Stimulated activated CD8-positive, alpha-beta memory T cell treated with anti-CD3 and anti-CD28 coated beads, Interleukin-4, amount 100 ng/mL, for 48 hours (primary cell): ENCODE measurements at regions not wholly inside any gene's neighbourhood (a gene's known extent, or its start where the extent isn't known, plus 50 kb on each side); places are given as distances from the start of the nearest gene placed in this dataset.
"Not testable (repeated sequence)": the region's sequence is repeated elsewhere in the genome, so short reads cannot be mapped to it uniquely, and the experiment has no call there.

Source experiments
- DNase-seq: peaks from one replicate; pipeline ENCODE4 v3.0.0-alpha.2; 2020

GRCh38 chr7:13631207-13632049, 358.0 kb downstream of the ETV1 start:
- not testable (repeated sequence) for DNase-seq

DNA sequence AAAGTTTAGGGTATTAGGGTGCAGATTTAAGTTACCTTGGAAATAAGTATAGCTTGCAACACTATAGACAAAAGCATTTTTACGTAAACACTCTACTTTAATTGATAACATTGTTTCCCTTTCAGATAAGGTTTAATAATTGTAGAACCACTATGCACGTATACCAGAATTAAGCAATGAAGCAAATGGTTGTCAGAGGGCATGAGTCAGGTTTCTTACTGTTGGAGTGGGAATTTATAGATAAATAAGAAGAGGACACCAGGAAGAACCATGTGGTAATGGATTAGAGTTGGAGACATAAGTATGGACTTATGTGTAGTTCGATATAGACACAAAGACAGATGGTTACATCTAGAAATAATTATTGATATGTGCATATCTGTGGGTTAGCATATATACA, 355.6 kb downstream of the ETV1 start:
- no peak for DNase-seq

DNA sequence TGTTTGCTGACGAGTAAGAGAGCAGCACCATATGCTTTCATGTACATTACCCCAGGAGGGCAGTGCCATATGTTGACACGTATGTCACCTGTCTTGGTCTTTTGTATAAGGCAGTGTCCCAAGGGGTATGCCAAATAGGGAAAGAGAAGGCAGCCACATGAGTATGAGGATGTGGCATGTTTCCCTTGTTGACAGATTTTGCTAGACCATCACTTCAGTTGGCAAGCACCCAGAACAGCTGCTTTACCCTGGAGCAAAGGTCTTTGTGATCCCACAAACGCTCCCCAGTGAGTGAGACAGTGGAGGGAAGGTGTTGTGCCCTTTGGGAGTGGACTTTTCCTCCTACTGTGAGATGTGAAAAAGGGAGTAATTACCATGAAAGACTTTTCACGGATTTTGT, 350.1 kb downstream of the ETV1 start:
- no peak for DNase-seq

- no peak for DNase-seq
These were observed 347.8 kb downstream of the ETV1 start for GRCh38 chr7:13641714-13642113.

- DNase-seq: no peak
These were observed 338.3 kb downstream of the ETV1 start for GRCh38 chr7:13651167-13651566.

DNA sequence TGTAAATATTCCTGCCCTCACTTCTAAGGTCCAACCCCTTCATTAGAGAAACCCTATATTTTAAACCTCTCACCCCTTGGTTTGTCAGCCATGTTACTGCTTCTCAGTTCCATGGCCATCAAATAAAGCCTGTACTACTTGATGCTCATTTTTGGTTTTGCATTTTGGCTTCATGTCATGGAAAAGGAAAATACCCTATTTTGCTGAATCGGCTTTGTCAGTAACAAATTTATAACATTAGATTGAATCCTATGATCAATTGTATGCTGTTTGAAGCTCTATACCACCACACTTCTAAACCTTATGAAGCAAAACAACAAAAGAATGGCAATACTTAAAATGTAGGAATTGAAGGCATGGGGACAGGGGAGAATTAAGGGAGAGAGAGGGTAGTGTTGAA, 333.1 kb downstream of the ETV1 start:
- no peak for DNase-seq

DNA sequence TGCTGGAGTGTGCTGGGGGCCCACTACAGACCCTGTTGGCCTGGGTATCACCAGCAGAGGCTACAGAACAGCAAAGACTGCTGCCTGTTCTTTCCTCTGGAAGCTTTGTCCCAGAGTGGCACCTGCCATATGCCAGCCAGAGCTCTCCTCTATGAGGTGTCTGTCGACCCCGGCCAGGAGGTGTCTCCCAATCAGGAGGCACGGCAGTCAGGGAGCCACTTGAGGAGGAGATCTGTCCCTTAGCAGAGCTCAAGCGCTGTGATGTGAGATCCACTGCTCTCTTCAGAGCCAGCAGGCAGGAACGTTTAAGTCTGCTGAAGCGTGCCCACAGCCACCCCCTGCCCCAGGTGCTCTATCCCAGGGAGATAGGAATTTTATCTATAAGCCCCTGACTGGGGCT, 316.2 kb downstream of the ETV1 start:
- no peak for DNase-seq

DNA sequence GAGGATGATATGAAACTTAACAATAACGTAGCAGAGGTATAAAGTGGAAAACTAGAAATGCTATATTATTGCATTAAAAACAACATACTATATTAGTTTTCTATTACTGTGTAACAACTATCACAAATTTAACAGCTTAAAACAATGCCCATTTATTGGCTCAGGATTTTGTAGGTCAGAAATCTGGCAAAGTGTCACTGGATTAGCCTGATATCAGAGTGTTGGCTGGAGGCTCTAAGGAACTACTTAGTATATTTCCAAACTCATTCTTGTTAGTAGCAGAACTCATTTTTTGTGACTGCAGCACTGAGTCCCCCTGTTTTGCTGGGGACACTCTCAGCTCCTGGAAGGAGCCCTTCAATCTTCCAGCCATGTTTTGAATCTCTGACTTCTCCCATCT, 306.8 kb downstream of the ETV1 start:
- no peak for DNase-seq

- DNase-seq: no peak
These were observed 302.0 kb downstream of the ETV1 start for GRCh38 chr7:13687500-13687899.

DNA sequence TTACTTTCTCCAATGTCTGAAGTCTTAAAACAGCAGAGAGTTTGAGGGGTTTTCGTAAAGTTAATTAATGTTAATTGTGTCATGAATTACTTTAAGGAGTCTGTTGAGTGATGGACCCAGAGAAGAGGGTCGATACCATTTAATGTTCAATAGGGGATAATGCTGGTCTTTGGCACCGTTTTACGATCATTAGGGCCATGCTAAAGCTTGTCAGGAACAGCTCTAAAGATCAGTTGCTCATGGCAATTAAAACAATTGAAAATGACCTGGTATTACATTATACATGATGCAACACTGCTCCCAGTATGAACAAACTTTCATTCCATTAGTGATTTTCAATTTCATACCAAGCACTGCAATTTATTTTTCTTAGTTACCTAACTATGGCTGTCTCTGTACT, 296.9 kb downstream of the ETV1 start:
- no peak for DNase-seq

DNA sequence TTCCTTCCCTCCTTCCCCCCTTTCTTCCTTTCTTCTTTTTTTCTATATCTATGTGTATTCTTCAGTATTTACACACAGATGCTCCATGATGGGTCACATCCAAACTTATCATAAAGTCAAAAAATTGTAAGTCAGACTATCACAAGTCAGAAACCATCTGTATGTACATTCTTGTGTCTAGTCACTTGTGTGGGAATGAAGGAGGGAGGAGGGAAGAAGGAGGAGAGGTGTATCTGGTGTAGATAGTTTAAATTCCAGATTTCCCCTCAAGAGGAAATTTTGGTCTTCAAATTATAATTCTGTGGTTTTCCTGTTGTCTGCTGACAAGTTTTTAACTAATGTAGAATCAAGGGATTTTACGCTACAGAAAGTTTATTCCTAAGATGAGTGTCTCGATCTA, 287.2 kb downstream of the ETV1 start:
- DNase-seq: no peak

- DNase-seq: no peak
These were observed 280.8 kb downstream of the ETV1 start for GRCh38 chr7:13708670-13709069.

DNA sequence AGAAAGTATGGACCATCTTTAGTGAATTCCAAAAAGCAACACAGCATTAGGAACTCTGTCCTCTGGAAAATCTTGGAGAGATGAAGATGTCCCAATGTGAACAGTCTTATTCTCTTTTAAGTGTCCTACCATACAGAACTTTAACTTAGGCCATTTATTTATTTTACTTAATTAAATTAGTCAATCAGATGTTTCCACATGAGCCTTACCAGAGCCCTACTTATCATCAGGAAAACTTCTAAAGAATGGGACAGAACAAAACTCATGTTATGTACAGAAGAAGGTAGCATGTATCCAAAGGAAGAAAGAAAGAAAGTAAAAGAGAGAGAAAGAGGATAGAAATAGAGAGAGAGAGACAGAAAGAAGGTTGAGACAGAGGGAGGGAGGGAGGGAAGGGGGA, 276.4 kb downstream of the ETV1 start:
- DNase-seq: no peak

GRCh38 chr7:13715534-13715933, 273.9 kb downstream of the ETV1 start:
- DNase-seq: no peak

- DNase-seq: no peak
These were observed 272.4 kb downstream of the ETV1 start for GRCh38 chr7:13717031-13717430.

- no peak for DNase-seq
These were observed 265.1 kb downstream of the ETV1 start for GRCh38 chr7:13724191-13724976.

DNA sequence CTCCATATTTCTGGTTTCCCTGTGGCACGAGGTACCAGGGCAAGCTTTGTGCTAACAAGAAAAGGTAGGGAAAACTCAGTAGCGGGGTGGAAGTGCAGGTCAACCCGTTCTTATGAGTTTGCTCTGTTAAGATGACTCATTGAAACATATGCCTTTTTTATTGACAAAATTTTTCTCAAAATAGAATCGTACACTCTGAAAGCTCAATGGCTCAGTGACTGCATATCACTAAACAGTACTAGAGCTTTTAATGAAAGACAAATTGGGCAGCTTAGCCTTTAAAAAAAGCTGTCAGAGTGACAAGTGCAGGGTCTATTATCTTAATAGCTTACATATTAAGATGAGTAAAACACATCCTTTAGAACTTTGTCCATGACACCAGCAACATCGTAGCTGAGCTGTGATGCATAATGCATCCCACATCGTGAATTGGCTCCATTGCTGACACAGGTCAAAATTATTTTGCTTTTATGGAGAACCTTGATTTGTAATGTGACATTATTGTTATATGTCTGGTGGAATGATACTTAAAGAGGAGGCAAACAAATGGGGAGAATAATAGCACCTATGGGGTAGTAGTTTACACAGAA, 264.4 kb downstream of the ETV1 start:
- no peak for DNase-seq

DNA sequence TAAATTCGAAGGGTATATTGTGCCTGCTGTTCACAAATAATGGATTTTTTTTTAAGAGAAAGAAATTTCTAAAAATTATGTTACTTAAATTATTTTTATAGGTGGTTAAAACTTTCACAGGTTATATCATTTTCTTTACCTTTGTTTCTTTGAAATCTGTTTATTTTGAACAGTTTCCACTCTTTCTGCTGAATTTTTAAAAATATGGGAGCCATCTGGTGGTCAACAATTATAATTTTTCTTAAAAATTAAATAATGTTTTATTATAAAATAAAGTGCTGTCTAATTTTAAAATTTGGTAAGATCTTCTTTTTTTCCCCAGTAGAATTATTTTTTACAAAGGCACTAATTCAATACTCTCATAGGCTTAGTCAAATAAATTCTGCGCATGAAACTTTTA, 263.9 kb downstream of the ETV1 start:
- DNase-seq: no peak

DNA sequence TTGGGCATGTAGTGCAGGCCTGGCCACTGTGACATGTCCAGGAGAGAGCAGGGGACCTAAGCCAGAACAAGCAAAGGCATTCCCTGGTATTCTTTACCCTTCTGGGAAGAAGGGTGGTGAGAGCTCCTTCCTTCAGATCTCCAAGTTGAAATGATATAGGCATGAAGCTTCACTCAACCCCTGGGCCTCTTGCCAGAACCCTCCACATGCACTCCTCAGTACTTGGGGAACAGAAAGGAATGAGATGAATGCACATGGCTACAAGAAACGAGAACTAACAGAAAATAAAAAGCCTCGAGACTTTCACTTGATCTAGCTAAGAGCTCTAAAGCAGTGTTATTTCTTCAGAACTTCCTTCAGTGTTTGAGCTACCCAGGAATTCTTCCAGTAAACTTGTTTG, 262.2 kb downstream of the ETV1 start:
- no peak for DNase-seq

GRCh38 chr7:13727751-13728150, 261.7 kb downstream of the ETV1 start:
- DNase-seq: no peak

GRCh38 chr7:13728430-13728829, 261.0 kb downstream of the ETV1 start:
- DNase-seq: not testable (repeated sequence)

DNA sequence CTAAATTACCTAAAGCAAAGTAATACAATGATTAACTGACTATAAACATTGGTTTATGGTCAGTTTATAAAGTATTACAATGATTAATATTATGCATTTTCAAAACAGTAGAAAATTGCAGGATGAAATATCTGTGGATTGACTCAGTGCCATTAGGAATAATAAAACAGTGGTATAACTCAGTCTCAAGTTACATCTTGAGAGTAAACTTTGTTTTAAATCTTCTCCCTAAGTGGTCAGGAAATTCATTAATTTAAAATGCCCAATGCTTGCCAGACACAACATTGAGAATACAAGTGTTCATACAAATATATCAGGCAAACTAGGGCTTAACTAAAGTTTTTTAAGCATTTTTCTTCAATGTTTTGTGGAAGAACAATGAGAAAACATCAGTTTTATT, 257.8 kb downstream of the ETV1 start:
- no peak for DNase-seq

DNA sequence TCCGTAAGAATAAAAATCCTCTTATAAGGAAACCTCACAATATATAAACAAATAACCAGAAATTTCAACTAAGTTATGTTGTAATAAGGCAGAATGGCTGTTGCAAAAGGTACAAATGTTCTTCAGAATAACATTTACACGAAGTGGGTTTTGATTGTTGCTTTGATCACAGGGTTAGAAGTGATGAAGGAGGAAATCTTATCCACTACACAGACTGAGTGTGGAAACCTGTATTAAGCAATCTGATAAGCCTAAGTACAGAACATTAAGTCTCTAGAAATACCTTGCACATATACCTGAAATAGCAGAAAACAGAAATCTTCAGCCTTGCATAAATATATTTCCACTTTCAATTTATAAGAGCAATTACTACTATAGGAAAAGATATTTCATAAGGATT, 251.9 kb downstream of the ETV1 start:
- no peak for DNase-seq

DNA sequence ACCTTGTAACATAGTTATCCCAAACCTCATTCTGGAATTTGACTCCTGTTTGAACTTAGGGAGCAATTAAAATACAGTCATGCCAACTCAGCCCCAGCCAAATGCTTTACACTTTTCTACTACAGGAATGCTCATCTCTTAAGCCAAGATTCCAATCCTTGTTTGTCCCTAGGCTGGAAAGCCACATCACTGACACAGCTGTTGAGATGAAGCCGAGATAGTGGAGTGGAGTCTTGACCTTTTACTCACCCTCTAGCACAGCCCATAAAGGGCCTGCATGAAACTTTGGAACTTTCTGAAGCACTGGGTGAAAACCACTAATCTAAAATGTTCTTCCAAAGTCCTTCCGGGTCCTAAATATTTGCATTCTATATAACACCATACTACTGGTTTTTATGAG, 247.3 kb downstream of the ETV1 start:
- DNase-seq: no peak
